Naive thymus-derived CD4-positive, alpha-beta T cell (primary cell): ENCODE measurements at regions not wholly inside any gene's neighbourhood (a gene's known extent, or its start where the extent isn't known, plus 50 kb on each side); places are given as distances from the start of the nearest gene placed in this dataset.

Source experiments
- ATAC-seq: fragments of 150-1000 bp; cut with Tn5 transposase; 2 replicates; pipeline ENCODE4 v1.10.0; 2021; ENCODE audit warnings: mild to moderate bottlenecking, moderate library complexity
- CTCF ChIA-PET: fragments of 350-600 bp; sonication (Branson Sonifier 250); formaldehyde crosslinking; loops from one replicate; lab custom pipeline; 2021; ENCODE audit warnings: antibody characterized with exemption; lab: Charles Lee
- POLR2A ChIA-PET: fragments of 350-600 bp; sonication (Branson Sonifier 250); formaldehyde crosslinking; loops from one replicate; lab custom pipeline; 2021; ENCODE audit warnings: antibody characterized with exemption, inconsistent platforms; lab: Charles Lee
- DNase-seq, 9 donors: peaks; one replicate each; pipeline versions ENCODE4 v3.0.0 to v3.0.0-alpha.2; 2020 to 2022; ENCODE audit warnings: mixed read lengths in 1 of 9
- H3K27ac ChIP-seq: one replicate; pipeline ENCODE4 v1.7.0; 2013; ENCODE audit warnings: mild to moderate bottlenecking, low read depth, low read length, moderate library complexity
- H3K27me3 ChIP-seq, 2 donors: one replicate each; pipeline ENCODE4 v1.7.0; 2013; ENCODE audit warnings: low read length in 2 of 2, mild to moderate bottlenecking in 2 of 2, moderate library complexity in 2 of 2; ENCODE audit not compliant: control insufficient read depth in 2 of 2, insufficient read depth in 2 of 2
- H3K36me3 ChIP-seq, 3 experiments: 1 replicate in 2 of 3; 2 replicates in 1 of 3; pipeline ENCODE4 v1.7.0; 2013; ENCODE audit warnings: low read length in 3 of 3, mild to moderate bottlenecking in 3 of 3, moderate library complexity in 1 of 3; ENCODE audit not compliant: insufficient read depth in 3 of 3, control insufficient read depth in 2 of 3
- H3K4me1 ChIP-seq, 2 donors: one replicate each; pipeline ENCODE4 v1.7.0; 2013; ENCODE audit warnings: low read length in 2 of 2, mild to moderate bottlenecking in 2 of 2, moderate library complexity in 1 of 2; ENCODE audit not compliant: control insufficient read depth in 2 of 2, insufficient read depth in 2 of 2
- H3K4me3 ChIP-seq: 2 replicates; pipeline ENCODE4 v1.7.0; 2013; ENCODE audit warnings: mild to moderate bottlenecking, low read length
- H3K9me3 ChIP-seq, 3 experiments: 1 replicate in 2 of 3; 2 replicates in 1 of 3; pipeline ENCODE4 v1.7.0; 2013; ENCODE audit warnings: low read length in 3 of 3; ENCODE audit not compliant: control insufficient read depth in 2 of 3
- H3K27ac Mint-ChIP-seq, 9 donors: one replicate each; pipeline ENCODE4 v1.8.0; 2020 to 2022; ENCODE audit warnings: mixed read lengths in 9 of 9, mild to moderate bottlenecking in 8 of 9, moderate library complexity in 5 of 9, inconsistent platforms in 2 of 9
- H3K27me3 Mint-ChIP-seq, 5 donors: one replicate each; pipeline ENCODE4 v1.8.0; 2021 to 2022; ENCODE audit warnings: mixed read lengths in 5 of 5, mild to moderate bottlenecking in 1 of 5
- H3K36me3 Mint-ChIP-seq, 5 donors: one replicate each; pipeline ENCODE4 v1.8.0; 2020 to 2022; ENCODE audit warnings: mixed read lengths in 5 of 5, mild to moderate bottlenecking in 3 of 5, inconsistent platforms in 1 of 5
- H3K4me1 Mint-ChIP-seq, 7 donors: one replicate each; pipeline ENCODE4 v1.8.0; 2020 to 2022; ENCODE audit warnings: mixed read lengths in 7 of 7, mild to moderate bottlenecking in 3 of 7, inconsistent platforms in 1 of 7
- H3K4me3 Mint-ChIP-seq, 10 donors: one replicate each; pipeline ENCODE4 v1.8.0; 2020 to 2022; ENCODE audit warnings: mild to moderate bottlenecking in 10 of 10, mixed read lengths in 10 of 10, moderate library complexity in 6 of 10, inconsistent platforms in 2 of 10
- H3K9me3 Mint-ChIP-seq, 11 donors: one replicate each; pipeline ENCODE4 v1.8.0; 2020 to 2022; ENCODE audit warnings: mixed read lengths in 11 of 11, mild to moderate bottlenecking in 4 of 11, inconsistent platforms in 1 of 11, moderate library complexity in 1 of 11
- intact Hi-C, 2 donors: fragments of 100-400 bp; cut with micrococcal nuclease; formaldehyde crosslinking; loops; one replicate each; pipeline ENCODE4 v1.15.1; 2023

GRCh38 chr1:195430826-195431225 lies 1177.4 kb downstream of the KCNT2 start:
- H3K4me3 Mint-ChIP-seq = no peak overlapping the region

GRCh38 chr1:195428927-195429326 lies 1179.3 kb downstream of the KCNT2 start:
- H3K4me3 ChIP-seq = no peak overlapping the region
- H3K27me3 ChIP-seq = no peaks in the 10 kb centered on the region

More at GRCh38 chr1:195430826-195431225, 1177.4 kb downstream of the KCNT2 start:
- Histone ChIP-seq H3K36me3 (no peaks in the 10 kb centered on the region), H3K4me1 (no peaks in the 10 kb centered on the region), H3K27me3 (no peaks in the 10 kb centered on the region), H3K4me3 (no peak overlapping the region), H3K9me3 (no peaks in the 10 kb centered on the region), H3K27ac (no peak overlapping the region)
- no peak overlapping the region for H3K27ac Mint-ChIP-seq
- no peaks in the 10 kb centered on the region for H3K36me3 Mint-ChIP-seq
- no peaks in the 10 kb centered on the region for H3K4me1 Mint-ChIP-seq
- intact Hi-C loops = no loop called here
- H3K27me3 Mint-ChIP-seq = no peaks in the 10 kb centered on the region
- CTCF ChIA-PET = no interaction called here
- ATAC-seq = no peak
- no peak for DNase-seq
- peaks cover 0 to 11% (median 2%) of the 10 kb centered on the region in 11 donors for H3K9me3 Mint-ChIP-seq
- POLR2A ChIA-PET = no interaction called here

GRCh38 chr1:195415584-195415983 lies 1192.7 kb downstream of the KCNT2 start:
- H3K9me3 Mint-ChIP-seq = peaks cover 0 to 5% (median 0%) of the 10 kb centered on the region in 11 donors
- no peak overlapping the region for H3K27ac Mint-ChIP-seq
- H3K4me1 Mint-ChIP-seq = no peaks in the 10 kb centered on the region
- intact Hi-C loops = no loop called here
- ChIA-PET CTCF (no interaction called here), POLR2A (no interaction called here)
- no peaks in the 10 kb centered on the region for H3K36me3 ChIP-seq
- no peaks in the 10 kb centered on the region for H3K27me3 Mint-ChIP-seq
- no peak for ATAC-seq
- no peak overlapping the region for H3K4me3 Mint-ChIP-seq
- H3K27ac ChIP-seq = no peak overlapping the region
- no peaks in the 10 kb centered on the region for H3K9me3 ChIP-seq
- no peak for DNase-seq
- H3K36me3 Mint-ChIP-seq = no peaks in the 10 kb centered on the region
- H3K4me3 ChIP-seq = no peak overlapping the region
- H3K27me3 ChIP-seq = no peaks in the 10 kb centered on the region
- no peaks in the 10 kb centered on the region for H3K4me1 ChIP-seq

More at GRCh38 chr1:195428927-195429326, 1179.3 kb downstream of the KCNT2 start:
- DNase-seq (no peak), ATAC-seq (no peak)
- no peaks in the 10 kb centered on the region for H3K36me3 ChIP-seq
- CTCF ChIA-PET = no interaction called here
- no peaks in the 10 kb centered on the region for H3K9me3 ChIP-seq
- H3K27ac ChIP-seq = no peak overlapping the region
- H3K4me1 ChIP-seq = no peaks in the 10 kb centered on the region
- H3K9me3 Mint-ChIP-seq = peaks cover 0 to 6% (median 2%) of the 10 kb centered on the region in 11 donors
- intact Hi-C loops = no loop called here
- H3K4me1 Mint-ChIP-seq = no peaks in the 10 kb centered on the region
- H3K4me3 Mint-ChIP-seq = no peak overlapping the region
- POLR2A ChIA-PET = no interaction called here
- no peaks in the 10 kb centered on the region for H3K27me3 Mint-ChIP-seq
- no peak overlapping the region for H3K27ac Mint-ChIP-seq
- H3K36me3 Mint-ChIP-seq = no peaks in the 10 kb centered on the region

GRCh38 chr1:195394567-195394966 lies 1213.7 kb downstream of the KCNT2 start:
- Histone ChIP-seq H3K4me1 (no peaks in the 10 kb centered on the region), H3K27ac (no peak overlapping the region), H3K9me3 (no peaks in the 10 kb centered on the region), H3K27me3 (no peaks in the 10 kb centered on the region), H3K4me3 (no peak overlapping the region), H3K36me3 (no peaks in the 10 kb centered on the region)
- H3K27me3 Mint-ChIP-seq = no peaks in the 10 kb centered on the region
- DNase-seq = no peak
- H3K27ac Mint-ChIP-seq = no peak overlapping the region
- H3K4me3 Mint-ChIP-seq = no peak overlapping the region
- H3K4me1 Mint-ChIP-seq = no peaks in the 10 kb centered on the region
- ChIA-PET POLR2A (no interaction called here), CTCF (no interaction called here)
- peaks cover 0 to 17% (median 0%) of the 10 kb centered on the region in 11 donors for H3K9me3 Mint-ChIP-seq
- no peaks in the 10 kb centered on the region for H3K36me3 Mint-ChIP-seq
- intact Hi-C loops = no loop called here
- ATAC-seq = no peak

- Histone ChIP-seq H3K9me3 (no peaks in the 10 kb centered on the region), H3K36me3 (no peaks in the 10 kb centered on the region), H3K27ac (no peak overlapping the region), H3K4me1 (no peaks in the 10 kb centered on the region), H3K4me3 (no peak overlapping the region), H3K27me3 (no peaks in the 10 kb centered on the region)
- no peak overlapping the region for H3K27ac Mint-ChIP-seq
- no peak overlapping the region for H3K4me3 Mint-ChIP-seq
- H3K4me1 Mint-ChIP-seq = no peaks in the 10 kb centered on the region
- no peaks in the 10 kb centered on the region for H3K36me3 Mint-ChIP-seq
- intact Hi-C loops = no loop called here
- DNase-seq (no peak), ATAC-seq (no peak)
- peaks cover 0 to 6% (median 0%) of the 10 kb centered on the region in 11 donors for H3K9me3 Mint-ChIP-seq
- H3K27me3 Mint-ChIP-seq = no peaks in the 10 kb centered on the region
- ChIA-PET POLR2A (no interaction called here), CTCF (no interaction called here)
Measured at GRCh38 chr1:195376190-195376589, 1232.0 kb downstream of the KCNT2 start.

- Mint-ChIP-seq H3K27ac (no peak overlapping the region), H3K4me3 (no peak overlapping the region), H3K9me3 (peaks cover 0 to 6% (median 0%) of the 10 kb centered on the region in 11 donors), H3K36me3 (no peaks in the 10 kb centered on the region), H3K4me1 (no peaks in the 10 kb centered on the region), H3K27me3 (no peaks in the 10 kb centered on the region)
- no peaks in the 10 kb centered on the region for H3K36me3 ChIP-seq
- H3K27me3 ChIP-seq = no peaks in the 10 kb centered on the region
- no peak overlapping the region for H3K27ac ChIP-seq
- H3K4me1 ChIP-seq = no peaks in the 10 kb centered on the region
- ChIA-PET CTCF (no interaction called here), POLR2A (no interaction called here)
- no peak overlapping the region for H3K4me3 ChIP-seq
- no peak for ATAC-seq
- intact Hi-C loops = no loop called here
- no peak for DNase-seq
- H3K9me3 ChIP-seq = no peaks in the 10 kb centered on the region
Measured at GRCh38 chr1:195373856-195374255, 1234.4 kb downstream of the KCNT2 start.

- CTCF ChIA-PET = no interaction called here
- no peak for ATAC-seq
- Mint-ChIP-seq H3K4me3 (no peak overlapping the region), H3K9me3 (peaks cover 0 to 7% (median 0%) of the 10 kb centered on the region in 11 donors), H3K4me1 (no peaks in the 10 kb centered on the region), H3K36me3 (no peaks in the 10 kb centered on the region), H3K27me3 (no peaks in the 10 kb centered on the region), H3K27ac (no peak overlapping the region)
- Histone ChIP-seq H3K36me3 (no peaks in the 10 kb centered on the region), H3K27ac (no peak overlapping the region), H3K27me3 (no peaks in the 10 kb centered on the region), H3K9me3 (no peaks in the 10 kb centered on the region), H3K4me3 (no peak overlapping the region), H3K4me1 (no peaks in the 10 kb centered on the region)
- POLR2A ChIA-PET = no interaction called here
- DNase-seq = no peak
- intact Hi-C loops = no loop called here
Measured at GRCh38 chr1:195345149-195345548, 1263.1 kb downstream of the KCNT2 start.
